GM18868 (cell line): ENCODE measurements at regions not wholly inside any gene's neighbourhood (a gene's known extent, or its start where the extent isn't known, plus 50 kb on each side); places are given as distances from the start of the nearest gene placed in this dataset.

Source experiments
- ATAC-seq: cut with Tn5 transposase; IDR thresholded peaks from one replicate; pipeline ENCODE4 v1.9.1; 2021; ENCODE audit warnings: mild to moderate bottlenecking, moderate library complexity; ENCODE audit not compliant: unreplicated experiment

GRCh38 chr1:29842130-29842529, 605.8 kb downstream of the PTPRU start:
- ATAC-seq: no peak

DNA sequence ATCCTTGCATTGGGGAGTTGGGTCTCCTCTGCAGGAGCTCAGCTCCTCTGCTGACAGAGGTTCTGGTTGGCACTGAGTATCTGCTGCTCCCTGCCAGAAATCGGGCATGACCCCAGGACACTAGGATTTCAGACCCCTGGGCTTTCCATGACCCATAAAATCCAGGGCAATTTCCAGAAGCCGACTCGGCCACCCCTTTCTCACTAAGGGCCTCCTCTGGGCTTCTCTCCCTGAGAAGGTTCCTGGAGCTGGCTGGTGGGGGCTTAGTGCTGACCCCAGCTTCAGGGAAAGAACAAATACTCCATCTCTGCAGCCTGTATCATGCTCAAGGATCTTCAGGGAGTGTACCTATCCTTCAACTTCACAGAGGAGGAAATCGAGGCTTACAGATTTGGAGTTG, 603.4 kb downstream of the PTPRU start:
- no peak for ATAC-seq

GRCh38 chr1:29838738-29839320, 602.5 kb downstream of the PTPRU start:
- no peak for ATAC-seq

DNA sequence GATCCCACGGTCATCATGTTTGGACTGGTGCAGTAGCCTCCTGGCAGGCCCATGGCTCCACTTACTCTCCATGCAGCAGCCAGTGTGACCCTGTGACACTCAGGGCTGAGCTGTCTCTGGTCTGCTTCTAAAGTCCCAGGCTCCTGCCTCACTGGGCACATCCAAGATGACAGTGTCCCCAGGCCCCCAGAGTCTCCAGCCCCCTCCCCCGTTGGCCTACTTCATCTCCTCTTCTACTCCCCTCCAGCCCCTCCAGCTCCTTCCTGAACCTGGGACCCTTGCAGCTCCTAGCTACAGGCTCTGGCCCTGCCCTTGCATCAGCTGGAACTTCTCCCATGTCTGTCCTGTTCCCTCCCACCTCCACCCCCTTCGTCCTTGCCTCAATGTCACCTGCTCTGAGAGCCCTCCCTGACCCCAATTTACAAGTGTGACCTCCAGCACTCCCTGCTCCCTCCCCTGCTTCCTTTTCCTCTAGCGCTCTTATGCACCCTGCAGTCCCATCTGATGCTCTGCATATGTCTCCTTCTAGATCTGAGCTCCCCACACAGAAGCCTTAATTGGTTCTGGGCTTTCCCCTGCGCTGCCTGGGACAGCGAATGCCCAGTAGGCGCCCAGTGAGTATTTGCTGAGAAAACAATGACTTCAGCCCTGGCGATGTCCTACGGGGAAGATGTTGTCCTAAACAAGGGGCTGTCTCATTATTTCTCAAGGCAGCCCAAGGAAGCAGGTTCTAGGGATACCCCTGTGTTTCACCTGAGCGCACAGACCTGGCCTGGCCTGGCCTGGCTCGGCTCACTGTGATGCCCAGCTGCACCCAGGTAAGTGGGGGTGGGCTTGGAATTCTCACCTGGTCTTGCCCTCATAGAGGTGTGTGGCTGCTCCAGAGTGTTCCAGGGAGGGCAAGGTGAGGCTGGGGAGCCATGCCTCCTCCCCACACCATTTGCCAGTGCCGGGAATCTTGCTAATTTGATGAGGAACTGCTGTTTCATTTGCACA, 600.6 kb downstream of the PTPRU start:
- ATAC-seq: no peak

GRCh38 chr1:29835874-29836273, 599.6 kb downstream of the PTPRU start:
- no peak for ATAC-seq

DNA sequence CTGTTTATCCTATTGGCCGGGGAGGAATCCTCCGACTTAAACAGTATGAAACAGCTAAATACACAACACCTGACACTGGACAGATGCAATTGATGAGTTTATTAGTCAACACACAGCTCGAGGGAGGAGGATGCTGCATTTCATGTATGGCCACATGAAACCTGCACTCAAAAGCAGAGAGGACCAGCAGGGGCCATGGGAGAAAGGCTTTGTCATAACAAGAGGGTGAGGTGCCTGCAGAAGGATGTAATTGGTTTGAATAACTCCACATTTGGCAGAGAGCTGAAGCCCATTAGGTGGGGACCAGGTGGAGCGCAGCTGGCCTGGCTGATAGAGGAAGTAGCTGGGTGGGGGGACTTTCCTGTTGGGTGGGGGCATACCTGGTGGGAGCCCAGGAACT, 599.1 kb downstream of the PTPRU start:
- no peak for ATAC-seq

DNA sequence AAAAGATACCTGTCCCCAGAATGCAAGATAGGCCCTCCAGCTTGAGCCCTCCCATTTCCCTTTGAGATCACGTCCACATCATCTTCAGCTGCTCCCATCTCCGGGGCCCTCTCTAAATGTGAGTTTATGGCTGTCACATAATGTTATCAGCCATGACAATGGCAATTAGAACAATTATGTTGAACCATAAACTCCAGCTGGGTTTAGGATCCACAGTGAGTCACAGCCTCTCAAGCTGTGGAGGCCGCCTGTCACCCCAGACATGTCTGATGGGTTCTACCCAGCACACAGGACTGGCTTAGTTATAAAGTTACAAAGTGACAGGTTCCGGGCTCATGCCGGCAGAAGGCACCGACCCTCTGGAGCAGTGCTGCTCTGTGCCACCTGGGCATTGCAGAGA, 597.3 kb downstream of the PTPRU start:
- no peak for ATAC-seq

DNA sequence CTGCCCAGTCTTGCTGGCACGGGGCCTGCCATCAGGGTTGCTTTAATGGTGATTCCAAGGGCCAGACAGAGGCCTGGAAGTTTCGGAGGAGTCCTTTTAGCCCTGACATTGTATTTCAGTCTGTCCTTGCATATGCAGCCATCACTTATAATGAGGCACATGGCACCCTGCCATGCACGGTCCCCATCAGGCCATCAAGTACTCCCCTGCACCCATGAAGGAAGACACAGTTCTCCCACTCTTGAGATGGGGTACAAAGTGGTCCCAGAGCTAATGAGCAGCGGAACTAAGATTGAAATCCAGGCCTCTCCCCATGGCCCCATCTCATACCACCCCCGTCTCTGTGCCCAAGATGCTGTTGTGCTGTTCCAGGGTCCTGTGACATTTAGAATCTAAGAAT, 596.6 kb downstream of the PTPRU start:
- ATAC-seq: no peak

DNA sequence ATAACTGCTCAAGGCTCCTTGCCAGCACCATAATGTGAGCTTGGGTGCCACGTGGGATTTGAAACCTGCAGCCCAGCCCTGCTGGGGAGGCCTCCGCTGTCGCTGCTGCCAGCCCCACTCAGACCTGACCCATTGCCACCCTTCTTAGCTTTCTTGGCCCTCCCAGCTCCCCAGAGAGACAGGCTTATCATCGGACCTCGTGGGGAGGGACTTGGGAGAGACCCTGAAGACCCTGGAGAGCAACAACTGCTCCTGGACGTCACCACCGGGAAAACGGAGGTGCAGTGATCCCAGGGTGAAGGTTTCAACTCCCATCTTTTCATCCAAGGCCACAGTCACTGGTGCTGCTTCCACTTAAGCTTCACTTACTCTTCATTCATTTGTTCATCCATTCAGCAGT, 596.1 kb downstream of the PTPRU start:
- ATAC-seq: no peak

GRCh38 chr1:29831500-29832117, 595.3 kb downstream of the PTPRU start:
- no peak for ATAC-seq

GRCh38 chr1:29830916-29831315, 594.6 kb downstream of the PTPRU start:
- no peak for ATAC-seq

DNA sequence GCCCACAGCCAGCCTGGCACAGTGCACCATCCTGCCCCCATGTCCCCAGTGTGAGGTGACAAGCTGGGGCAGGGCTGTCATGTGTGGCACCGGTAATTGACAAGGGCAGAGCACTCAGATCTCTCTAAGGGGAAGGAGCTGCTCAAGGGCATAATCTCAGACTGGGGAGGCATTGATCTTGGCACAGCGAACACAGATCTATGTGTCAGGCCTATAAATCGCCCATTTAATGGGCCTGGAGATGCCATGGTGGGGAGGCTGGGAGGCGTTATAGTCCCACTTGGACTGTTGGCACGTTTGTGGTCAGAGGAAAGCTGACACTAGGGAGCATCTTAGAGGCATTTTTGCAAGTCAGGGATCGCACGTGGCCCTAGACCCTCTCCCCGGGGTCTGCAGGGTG, 594.1 kb downstream of the PTPRU start:
- no peak for ATAC-seq

- no peak for ATAC-seq
These were observed 593.4 kb downstream of the PTPRU start for GRCh38 chr1:29829448-29830344.

- no peak for ATAC-seq
These were observed 592.5 kb downstream of the PTPRU start for GRCh38 chr1:29828526-29829447.

- no peak for ATAC-seq
These were observed 591.6 kb downstream of the PTPRU start for GRCh38 chr1:29827801-29828525.

- no peak for ATAC-seq
These were observed 591.0 kb downstream of the PTPRU start for GRCh38 chr1:29827237-29827750.

GRCh38 chr1:29826646-29827045, 590.3 kb downstream of the PTPRU start:
- no peak for ATAC-seq

DNA sequence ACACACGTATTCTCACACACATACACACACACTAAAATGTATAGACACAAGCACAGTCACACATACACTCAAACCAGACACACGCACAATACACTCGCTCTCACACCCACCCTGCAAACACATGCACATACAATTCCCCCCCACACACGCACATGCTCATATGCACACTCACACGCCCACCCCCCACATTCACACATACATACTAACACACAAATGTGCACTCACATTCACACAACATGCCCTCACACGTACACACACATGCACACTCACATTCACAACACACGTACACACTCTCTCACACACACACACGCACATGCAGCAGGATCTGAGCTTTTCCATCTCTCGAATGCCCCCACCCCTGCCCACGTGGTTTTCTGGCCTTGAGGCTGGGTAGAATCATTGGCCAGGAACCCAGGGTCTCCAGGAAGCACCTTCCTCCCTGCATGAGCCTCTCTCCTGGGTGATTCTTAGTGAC, 589.7 kb downstream of the PTPRU start:
- ATAC-seq: no peak
